Stimulated activated naive B cell treated with anti-CD40 and anti-IgM and Interleukin-4, amounts not matched to agents 10 μg/mL and 1 μg/mL and 100 μg/mL, for 72 hours (primary cell): ENCODE measurements at regions not wholly inside any gene's neighbourhood (a gene's known extent, or its start where the extent isn't known, plus 50 kb on each side); places are given as distances from the start of the nearest gene placed in this dataset.
"Not testable (repeated sequence)": the region's sequence is repeated elsewhere in the genome, so short reads cannot be mapped to it uniquely, and the experiment has no call there.

ENCODE experiments used
- ATAC-seq, 2 donors: fragments of 150-1000 bp; cut with Tn5 transposase; replicated peaks; 2 replicates each; pipeline ENCODE4 v1.10.0; 2021; ENCODE audit warnings: moderate library complexity in 1 of 2
- DNase-seq: peaks from one replicate; pipeline ENCODE4 v3.0.0; 2021
- H3K27ac Mint-ChIP-seq: one replicate; pipeline ENCODE4 v1.8.0; 2022; ENCODE audit warnings: mild to moderate bottlenecking, mixed read lengths
- H3K27me3 Mint-ChIP-seq, 2 donors: one replicate each; pipeline ENCODE4 v1.8.0; 2022; ENCODE audit warnings: mixed read lengths in 2 of 2
- H3K36me3 Mint-ChIP-seq, 2 donors: one replicate each; pipeline ENCODE4 v1.8.0; 2022; ENCODE audit warnings: mixed read lengths in 2 of 2, mild to moderate bottlenecking in 1 of 2
- H3K4me1 Mint-ChIP-seq, 2 donors: one replicate each; pipeline ENCODE4 v1.8.0; 2022; ENCODE audit warnings: mixed read lengths in 2 of 2, mild to moderate bottlenecking in 1 of 2
- H3K4me3 Mint-ChIP-seq, 2 donors: one replicate each; pipeline ENCODE4 v1.8.0; 2022; ENCODE audit warnings: mild to moderate bottlenecking in 2 of 2, mixed read lengths in 2 of 2, moderate library complexity in 1 of 2
- H3K9me3 Mint-ChIP-seq, 2 donors: one replicate each; pipeline ENCODE4 v1.8.0; 2022; ENCODE audit warnings: mixed read lengths in 2 of 2, mild to moderate bottlenecking in 1 of 2

GRCh38 chr6:85764844-85765243 is 122.2 kb upstream of the SYNCRIP start:
- Mint-ChIP-seq H3K4me1 (no peaks in the 10 kb centered on the region), H3K27ac (no peak overlapping the region), H3K36me3 (no peaks in the 10 kb centered on the region), H3K4me3 (no peak overlapping the region), H3K9me3 (no peaks in the 10 kb centered on the region), H3K27me3 (peaks cover 16 to 19% of the 10 kb centered on the region in 2 donors)
- DNase-seq: no peak
- ATAC-seq: no peak

DNA sequence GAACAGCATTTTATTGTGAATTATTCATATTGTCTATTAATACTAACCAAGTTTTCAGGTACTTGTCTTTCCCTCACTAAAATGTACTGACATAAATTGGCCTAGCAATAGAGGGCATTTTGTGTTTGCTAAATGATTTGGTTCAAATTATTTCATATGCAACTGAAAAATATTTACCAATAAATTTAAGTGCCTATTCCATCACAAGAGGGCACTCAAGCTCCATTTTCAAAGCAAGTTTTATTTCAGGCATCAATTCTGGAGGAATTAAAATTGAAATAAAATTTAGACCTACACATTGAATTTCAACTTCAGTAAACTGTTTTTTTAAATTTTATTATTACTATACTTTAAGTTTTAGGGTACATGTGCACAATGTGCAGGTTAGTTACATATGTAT is 114.3 kb upstream of the SYNCRIP start:
- H3K4me3 Mint-ChIP-seq: no peak overlapping the region
- H3K36me3 Mint-ChIP-seq: no peaks in the 10 kb centered on the region
- peaks cover 0 to 4% of the 10 kb centered on the region in 2 donors for H3K4me1 Mint-ChIP-seq
- no peak overlapping the region for H3K27ac Mint-ChIP-seq
- no peak for DNase-seq
- no peaks in the 10 kb centered on the region for H3K9me3 Mint-ChIP-seq
- no peak for ATAC-seq
- H3K27me3 Mint-ChIP-seq: peaks cover 4 to 10% of the 10 kb centered on the region in 2 donors

- DNase-seq: no peak
- H3K4me1 Mint-ChIP-seq: peaks cover 0 to 4% of the 10 kb centered on the region in 2 donors
- H3K27ac Mint-ChIP-seq: no peak overlapping the region
- peaks cover 6 to 9% of the 10 kb centered on the region in 2 donors for H3K27me3 Mint-ChIP-seq
- ATAC-seq: no peak
- no peak overlapping the region for H3K4me3 Mint-ChIP-seq
- no peaks in the 10 kb centered on the region for H3K9me3 Mint-ChIP-seq
- no peaks in the 10 kb centered on the region for H3K36me3 Mint-ChIP-seq
These were observed 112.2 kb upstream of the SYNCRIP start for GRCh38 chr6:85754894-85755293.

GRCh38 chr6:85752602-85753001 is 109.9 kb upstream of the SYNCRIP start:
- no peak for DNase-seq

GRCh38 chr6:85751374-85752055 is 108.8 kb upstream of the SYNCRIP start:
- no peaks in the 10 kb centered on the region for H3K36me3 Mint-ChIP-seq
- H3K9me3 Mint-ChIP-seq: no peaks in the 10 kb centered on the region
- DNase-seq (no peak), ATAC-seq (no peak)
- H3K4me1 Mint-ChIP-seq: peaks cover 0 to 4% of the 10 kb centered on the region in 2 donors
- no peak overlapping the region for H3K27ac Mint-ChIP-seq
- no peak overlapping the region for H3K4me3 Mint-ChIP-seq
- peaks cover 6 to 9% of the 10 kb centered on the region in 2 donors for H3K27me3 Mint-ChIP-seq

More at GRCh38 chr6:85752602-85753001, 109.9 kb upstream of the SYNCRIP start:
- Mint-ChIP-seq H3K4me3 (no peak overlapping the region), H3K27ac (no peak overlapping the region), H3K36me3 (no peaks in the 10 kb centered on the region), H3K9me3 (no peaks in the 10 kb centered on the region), H3K4me1 (peaks cover 0 to 4% of the 10 kb centered on the region in 2 donors), H3K27me3 (peaks cover 6 to 9% of the 10 kb centered on the region in 2 donors)
- ATAC-seq: no peak

DNA sequence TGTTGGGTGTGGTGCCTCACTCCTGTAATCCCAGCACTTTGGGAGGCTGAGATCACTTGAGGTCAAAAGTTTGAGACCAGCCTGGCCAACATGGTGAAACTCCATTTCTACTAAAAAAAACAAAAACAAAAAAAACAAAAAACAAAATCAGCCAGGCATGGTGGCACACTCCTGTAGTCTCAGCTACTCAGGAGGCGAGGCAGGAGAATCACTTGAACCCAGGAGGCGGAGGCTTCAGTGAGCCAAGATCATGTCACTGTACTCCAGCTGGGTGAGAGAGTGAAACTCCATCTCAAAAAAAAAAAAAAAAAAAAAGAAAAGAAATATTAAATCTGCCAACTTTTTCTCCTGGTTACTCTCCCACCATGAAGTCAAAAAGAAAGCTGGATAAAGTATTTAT is 107.5 kb upstream of the SYNCRIP start:
- H3K27me3 Mint-ChIP-seq, ATAC-seq, H3K4me3 Mint-ChIP-seq, H3K27ac Mint-ChIP-seq, H3K36me3 Mint-ChIP-seq, DNase-seq, H3K4me1 Mint-ChIP-seq, H3K9me3 Mint-ChIP-seq: not testable (repeated sequence)

DNA sequence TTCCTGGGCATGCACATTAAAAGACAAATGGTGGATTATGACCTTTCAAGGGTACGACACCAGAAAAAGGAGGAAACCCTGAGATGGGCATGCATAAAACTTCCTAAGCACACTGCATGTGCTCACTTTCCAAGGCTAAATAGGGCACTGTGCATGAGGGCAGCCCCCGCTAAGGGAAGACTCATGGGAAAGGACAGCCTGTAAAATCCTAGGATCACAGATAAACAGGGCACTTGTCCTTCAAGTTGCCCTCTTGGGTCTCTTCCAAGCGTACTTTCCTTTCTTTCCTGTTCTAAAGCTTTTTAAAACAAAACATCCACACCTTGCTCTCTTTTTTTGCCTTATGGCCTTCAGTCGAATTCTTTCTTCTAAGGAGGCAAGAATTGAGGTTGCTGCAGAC is 106.5 kb upstream of the SYNCRIP start:
- Mint-ChIP-seq H3K9me3 (no peaks in the 10 kb centered on the region), H3K27me3 (peaks cover 6 to 9% of the 10 kb centered on the region in 2 donors), H3K4me1 (peaks cover 0 to 1% of the 10 kb centered on the region in 2 donors), H3K4me3 (no peak overlapping the region), H3K36me3 (no peaks in the 10 kb centered on the region), H3K27ac (no peak overlapping the region)
- no peak for ATAC-seq
- DNase-seq: no peak

DNA sequence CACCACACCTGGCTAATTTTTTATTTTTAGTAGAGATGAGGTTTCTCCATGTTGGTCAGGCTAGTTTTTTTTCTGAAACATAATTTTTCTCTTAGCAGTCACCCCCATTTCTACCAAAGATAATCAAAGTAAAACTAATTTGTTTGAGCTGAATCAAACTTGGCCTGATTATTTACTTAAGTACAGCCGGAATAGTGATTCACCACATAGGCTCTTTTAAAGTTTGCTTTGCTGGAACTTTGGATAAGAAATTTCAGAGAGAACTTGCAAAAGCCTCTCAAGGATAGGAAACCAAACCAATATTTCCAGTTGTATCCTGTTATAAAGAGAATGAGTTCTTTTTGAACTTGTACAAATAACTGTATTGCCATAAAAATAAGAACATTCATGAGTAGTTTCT is 105.0 kb upstream of the SYNCRIP start:
- DNase-seq: no peak
- Mint-ChIP-seq H3K4me3 (no peak overlapping the region), H3K36me3 (no peaks in the 10 kb centered on the region), H3K9me3 (no peaks in the 10 kb centered on the region), H3K27ac (no peak overlapping the region), H3K27me3 (peaks cover 3 to 6% of the 10 kb centered on the region in 2 donors), H3K4me1 (no peaks in the 10 kb centered on the region)
- ATAC-seq: no peak

GRCh38 chr6:85747093-85747492 is 104.4 kb upstream of the SYNCRIP start:
- peaks cover 3 to 6% of the 10 kb centered on the region in 2 donors for H3K27me3 Mint-ChIP-seq
- no peaks in the 10 kb centered on the region for H3K4me1 Mint-ChIP-seq
- H3K9me3 Mint-ChIP-seq: no peaks in the 10 kb centered on the region
- H3K36me3 Mint-ChIP-seq: no peaks in the 10 kb centered on the region
- H3K4me3 Mint-ChIP-seq: no peak overlapping the region
- ATAC-seq: no peak
- no peak for DNase-seq
- H3K27ac Mint-ChIP-seq: no peak overlapping the region

- no peaks in the 10 kb centered on the region for H3K9me3 Mint-ChIP-seq
- no peak overlapping the region for H3K4me3 Mint-ChIP-seq
These were observed 101.8 kb upstream of the SYNCRIP start for GRCh38 chr6:85744433-85744970.

GRCh38 chr6:85726206-85726605 is 83.5 kb upstream of the SYNCRIP start:
- peaks cover 0 to 5% of the 10 kb centered on the region in 2 donors for H3K27me3 Mint-ChIP-seq
- peaks cover 1 to 4% of the 10 kb centered on the region in 2 donors for H3K9me3 Mint-ChIP-seq
- no peak overlapping the region for H3K27ac Mint-ChIP-seq
- no peaks in the 10 kb centered on the region for H3K4me1 Mint-ChIP-seq
- no peak for ATAC-seq
- no peak for DNase-seq
- H3K36me3 Mint-ChIP-seq: no peaks in the 10 kb centered on the region
- H3K4me3 Mint-ChIP-seq: no peak overlapping the region

More at GRCh38 chr6:85744433-85744970, 101.8 kb upstream of the SYNCRIP start:
- DNase-seq (no peak), ATAC-seq (no peak)
- H3K27ac Mint-ChIP-seq: no peak overlapping the region
- H3K4me1 Mint-ChIP-seq: no peaks in the 10 kb centered on the region
- H3K27me3 Mint-ChIP-seq: no peaks in the 10 kb centered on the region
- H3K36me3 Mint-ChIP-seq: no peaks in the 10 kb centered on the region

DNA sequence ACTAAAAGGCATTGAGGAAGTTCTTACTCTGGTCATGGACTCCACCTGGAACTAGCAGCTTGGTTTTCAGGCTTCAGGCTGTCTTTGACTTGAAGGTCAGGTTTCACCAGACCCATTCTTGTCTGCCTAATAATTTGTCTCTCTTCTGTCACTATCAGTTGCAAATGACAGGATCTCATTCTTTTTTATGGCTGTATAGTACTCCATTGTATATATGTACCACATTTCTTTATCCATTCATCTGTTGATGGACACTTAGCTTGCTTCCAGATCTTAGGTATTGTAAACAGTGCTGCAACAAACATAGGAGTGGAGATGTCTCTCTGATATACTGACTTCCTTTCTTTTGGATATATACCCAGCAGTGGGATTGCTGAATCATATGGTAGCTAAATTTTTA is 73.1 kb upstream of the SYNCRIP start:
- ATAC-seq (no peak), DNase-seq (no peak)
- Mint-ChIP-seq H3K27ac (no peak overlapping the region), H3K36me3 (no peaks in the 10 kb centered on the region), H3K9me3 (peaks cover 7 to 8% of the 10 kb centered on the region in 2 donors), H3K27me3 (no peaks in the 10 kb centered on the region), H3K4me3 (no peak overlapping the region), H3K4me1 (no peaks in the 10 kb centered on the region)

- Mint-ChIP-seq H3K4me1 (no peaks in the 10 kb centered on the region), H3K4me3 (no peak overlapping the region), H3K27me3 (no peaks in the 10 kb centered on the region), H3K36me3 (no peaks in the 10 kb centered on the region), H3K27ac (no peak overlapping the region), H3K9me3 (peaks cover 10 to 13% of the 10 kb centered on the region in 2 donors)
- ATAC-seq (no peak), DNase-seq (no peak)
These were observed 72.3 kb upstream of the SYNCRIP start for GRCh38 chr6:85714893-85715530.

DNA sequence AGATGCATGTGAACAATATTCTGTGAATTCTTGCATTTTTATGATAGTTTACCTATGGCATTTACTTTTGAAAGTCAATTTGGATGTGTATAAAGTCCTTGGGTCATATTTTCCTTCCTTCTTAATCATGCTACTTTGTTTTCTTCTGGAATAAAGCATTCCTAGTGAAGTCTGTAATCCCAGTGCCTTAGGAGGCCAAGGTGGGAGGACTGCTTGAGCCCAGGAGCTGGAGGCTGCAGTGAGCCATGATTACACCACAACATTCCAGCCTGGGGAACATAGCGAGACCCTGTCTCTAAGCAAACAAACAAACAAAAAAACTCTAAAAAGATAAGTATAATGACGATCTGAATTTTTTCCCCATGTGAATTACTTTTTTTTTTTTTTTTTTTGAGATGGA is 69.7 kb upstream of the SYNCRIP start:
- Mint-ChIP-seq H3K9me3 (peaks cover 13 to 15% of the 10 kb centered on the region in 2 donors), H3K36me3 (no peaks in the 10 kb centered on the region), H3K4me1 (no peaks in the 10 kb centered on the region), H3K27me3 (no peaks in the 10 kb centered on the region), H3K27ac (no peak overlapping the region), H3K4me3 (no peak overlapping the region)
- ATAC-seq (no peak), DNase-seq (no peak)
